HCT116 (cell line): ENCODE measurements at regions not wholly inside any gene's neighbourhood (a gene's known extent, or its start where the extent isn't known, plus 50 kb on each side); places are given as distances from the start of the nearest gene placed in this dataset.

ENCODE experiments used
- ATAC-seq: fragments of 200-7000 bp; cut with Tn5 transposase; 2 replicates; pipeline ENCODE4 v1.9.1; 2020; ENCODE audit warnings: mild to moderate bottlenecking, moderate library complexity
- BruUV-seq: library from RNA; stranded (reverse); fragments of 400-500 nt; replicated peaks from 2 replicates; lab custom pipeline; 2021; lab: Mats Ljungman, UMichigan
- CTCF ChIA-PET: fragments of 300-600 bp; sonication (Branson Sonifier 250); formaldehyde crosslinking; loops from one replicate; lab custom pipeline; 2021; ENCODE audit warnings: antibody characterized with exemption; lab: Charles Lee
- POLR2A ChIA-PET: fragments of 300-600, 350-600 bp; sonication (Branson Sonifier 250); formaldehyde crosslinking; loops from one replicate; lab custom pipeline; 2021; ENCODE audit warnings: antibody characterized with exemption; lab: Charles Lee
- RAD21 ChIA-PET, 2 experiments: fragments of 300-600 bp; sonication (Branson Sonifier 250); formaldehyde crosslinking; loops; one replicate each; lab custom pipeline; 2023; ENCODE audit warnings: low total read pairs in 2 of 2; ENCODE audit not compliant: uncharacterized antibody in 2 of 2, unreplicated experiment in 2 of 2, low non-redundant PET in 1 of 2; lab: Charles Lee
- DNase-seq: peaks from one replicate; pipeline ENCODE4 v3.0.0-alpha.2; 2010; ENCODE audit warnings: low read depth, low spot score
- H2AFZ ChIP-seq: fragments of 200-600 bp; shearing (Covaris generic), sonication (generic); 2 replicates; pipeline ENCODE4 v1.6.1; 2017; ENCODE audit warnings: low read depth, mixed run types, mixed read lengths, antibody characterized with exemption, low read length; ENCODE audit not compliant: poor library complexity, severe bottlenecking
- H3K27ac ChIP-seq: 2 replicates; pipeline ENCODE4 v1.5.1; 2012; ENCODE audit warnings: low read depth, low read length
- H3K27me3 ChIP-seq: fragments of 200-600 bp; sonication (generic); 2 replicates; pipeline ENCODE4 v1.6.1; 2016; ENCODE audit warnings: mixed run types, low read length, mixed read lengths; ENCODE audit not compliant: insufficient read depth
- H3K36me3 ChIP-seq, 2 experiments: fragments of 200-500 bp in 1 of 2; fragments of 200-600 bp in 1 of 2; sonication (Bioruptor generic) in 1 of 2; sonication (generic) in 1 of 2; 2 replicates each; pipeline versions ENCODE4 v1.5.1 to v1.6.1; 2014 to 2016; ENCODE audit warnings: low read length in 2 of 2, inconsistent platforms in 1 of 2, mixed read lengths in 1 of 2, mixed run types in 1 of 2; ENCODE audit not compliant: insufficient read depth in 2 of 2, control insufficient read depth in 1 of 2
- H3K4me1 ChIP-seq, 2 experiments: fragments of 200-600 bp in 1 of 2; sonication (generic) in 1 of 2; 2 replicates each; pipeline versions ENCODE4 v1.5.1 to v1.6.1; 2012 to 2017; ENCODE audit warnings: low read length in 2 of 2, inconsistent platforms in 1 of 2, mild to moderate bottlenecking in 1 of 2, mixed read lengths in 1 of 2, mixed run types in 1 of 2, moderate library complexity in 1 of 2; ENCODE audit not compliant: insufficient read depth in 2 of 2, control insufficient read depth in 1 of 2
- H3K4me2 ChIP-seq: fragments of 200-600 bp; sonication (generic); 2 replicates; pipeline ENCODE4 v1.6.1; 2017; ENCODE audit warnings: mixed run types, low read length, mixed read lengths
- H3K4me3 ChIP-seq, 2 experiments: fragments of 200-600 bp in 1 of 2; sonication (generic) in 1 of 2; replicated peaks in 1 of 2; 2 replicates each; pipeline ENCODE4 v1.5.1; 2011 to 2016; ENCODE audit warnings: low read length in 2 of 2, control low read depth in 1 of 2, low read depth in 1 of 2, mild to moderate bottlenecking in 1 of 2, mixed read lengths in 1 of 2, mixed run types in 1 of 2
- H3K79me2 ChIP-seq: fragments of 200-600 bp; sonication (generic); 2 replicates; pipeline ENCODE4 v1.6.1; 2017; ENCODE audit warnings: mild to moderate bottlenecking, mixed run types, low read length, moderate library complexity, mixed read lengths; ENCODE audit not compliant: insufficient read depth
- H3K9ac ChIP-seq: fragments of 200-600 bp; sonication (generic); 2 replicates; pipeline ENCODE4 v1.6.1; 2016; ENCODE audit warnings: low read length, mixed read lengths
- H3K9me2 ChIP-seq: fragments of 200-600 bp; sonication (generic), shearing (Covaris generic); 2 replicates; pipeline ENCODE4 v1.6.1; 2017; ENCODE audit warnings: mixed run types, mild to moderate bottlenecking, moderate library complexity; ENCODE audit not compliant: insufficient read depth
- H3K9me3 ChIP-seq, 2 experiments: fragments of 200-500 bp in 1 of 2; fragments of 200-600 bp in 1 of 2; sonication (Bioruptor generic) in 1 of 2; sonication (generic) in 1 of 2; 2 replicates each; pipeline ENCODE4 v1.6.1; 2014 to 2017; ENCODE audit warnings: low read length in 2 of 2, mixed read lengths in 2 of 2, inconsistent platforms in 1 of 2, low read depth in 1 of 2, mild to moderate bottlenecking in 1 of 2, mixed run types in 1 of 2, moderate library complexity in 1 of 2; ENCODE audit not compliant: control insufficient read depth in 1 of 2, insufficient read depth in 1 of 2
- H4K20me1 ChIP-seq: fragments of 200-600 bp; sonication (generic), shearing (Covaris generic); 2 replicates; pipeline ENCODE4 v1.6.1; 2017; ENCODE audit warnings: mixed run types, mild to moderate bottlenecking, moderate library complexity; ENCODE audit not compliant: insufficient read depth
- ATF3 ChIP-seq: IDR thresholded peaks from 2 replicates; pipeline ENCODE4 v1.6.1; 2012
- CBX3 ChIP-seq: IDR thresholded peaks from 2 replicates; pipeline ENCODE4 v1.6.1; 2012; ENCODE audit warnings: low read depth
- CEBPB ChIP-seq: IDR thresholded peaks from 2 replicates; pipeline ENCODE4 v1.6.1; 2012; ENCODE audit warnings: low read depth
- EGR1 ChIP-seq: IDR thresholded peaks from 2 replicates; pipeline ENCODE4 v1.6.1; 2012; ENCODE audit warnings: low read depth
- ELF1 ChIP-seq: IDR thresholded peaks from 2 replicates; pipeline ENCODE4 v1.6.1; 2012; ENCODE audit warnings: low read depth, borderline replicate concordance
- EZH2 ChIP-seq: fragments of 200-600 bp; sonication (generic); IDR thresholded peaks from 2 replicates; pipeline ENCODE4 v1.6.1; 2017; ENCODE audit warnings: antibody characterized with exemption, mixed run types
- EZH2phosphoT487 ChIP-seq: fragments of 200-600 bp; IDR thresholded peaks from 2 replicates; pipeline ENCODE4 v1.6.1; 2018; ENCODE audit warnings: antibody characterized with exemption, borderline replicate concordance
- FOSL1 ChIP-seq: IDR thresholded peaks from 2 replicates; pipeline ENCODE4 v1.6.1; 2012; ENCODE audit warnings: low read depth
- JUND ChIP-seq: IDR thresholded peaks from 2 replicates; pipeline ENCODE4 v1.6.1; 2012
- MAX ChIP-seq: IDR thresholded peaks from 2 replicates; pipeline ENCODE4 v1.6.1; 2012
- POLR2A ChIP-seq: IDR thresholded peaks from 2 replicates; pipeline ENCODE4 v1.7.0; 2011; ENCODE audit warnings: borderline replicate concordance; ENCODE audit not compliant: insufficient read depth, insufficient read length; ENCODE audit errors: extremely low read depth
- REST ChIP-seq: IDR thresholded peaks from 2 replicates; pipeline ENCODE4 v1.6.1; 2012; ENCODE audit warnings: low read depth
- SP1 ChIP-seq: IDR thresholded peaks from 2 replicates; pipeline ENCODE4 v1.6.1; 2012; ENCODE audit warnings: low read depth
- SRF ChIP-seq: IDR thresholded peaks from 2 replicates; pipeline ENCODE4 v1.6.1; 2012; ENCODE audit warnings: low read depth
- TCF7L2 ChIP-seq: IDR thresholded peaks from 2 replicates; pipeline ENCODE4 v1.7.0; 2011; ENCODE audit warnings: borderline replicate concordance, inconsistent platforms; ENCODE audit not compliant: insufficient read depth, insufficient read length; ENCODE audit errors: extremely low read depth
- YY1 ChIP-seq: IDR thresholded peaks from 2 replicates; pipeline ENCODE4 v1.6.1; 2011; ENCODE audit warnings: low read length, low read depth, moderate library complexity, mild to moderate bottlenecking; ENCODE audit not compliant: insufficient replicate concordance; ENCODE audit errors: extremely low read depth
- ZFX ChIP-seq: fragments of 450-650 bp; IDR thresholded peaks from 2 replicates; pipeline ENCODE4 v1.6.1; 2017
- ZNF274 ChIP-seq: fragments of 200-500 bp; sonication (Bioruptor generic); IDR thresholded peaks from 2 replicates; pipeline ENCODE4 v1.6.1; 2014; ENCODE audit warnings: mild to moderate bottlenecking, low read depth, low read length, inconsistent platforms
- intact Hi-C: fragments of 100-400 bp; cut with micrococcal nuclease; formaldehyde crosslinking; loops from 2 replicates; pipeline ENCODE4 v1.10.0; 2022
- TF ChIP-seq, protein P1 (sequence below): IDR thresholded peaks from 2 replicates; pipeline ENCODE4 v1.6.1; 2011; ENCODE audit warnings: mild to moderate bottlenecking, low read length, moderate library complexity; ENCODE audit not compliant: insufficient replicate concordance; ENCODE audit errors: extremely low read depth
- TF ChIP-seq, protein P2 (sequence below), 3 experiments: fragments of 200-600 bp in 1 of 3; sonication (generic) in 1 of 3; IDR thresholded peaks in 2 of 3; conservative IDR thresholded peaks in 1 of 3; 2 replicates each; pipeline ENCODE4 v1.5.1; 2012 to 2017; ENCODE audit warnings: low read depth in 2 of 3, low read length in 2 of 3, antibody characterized with exemption in 1 of 3, borderline replicate concordance in 1 of 3, control low read depth in 1 of 3, mild to moderate bottlenecking in 1 of 3, mixed read lengths in 1 of 3, mixed run types in 1 of 3, moderate library complexity in 1 of 3; ENCODE audit not compliant: insufficient read depth in 1 of 3

DNA sequence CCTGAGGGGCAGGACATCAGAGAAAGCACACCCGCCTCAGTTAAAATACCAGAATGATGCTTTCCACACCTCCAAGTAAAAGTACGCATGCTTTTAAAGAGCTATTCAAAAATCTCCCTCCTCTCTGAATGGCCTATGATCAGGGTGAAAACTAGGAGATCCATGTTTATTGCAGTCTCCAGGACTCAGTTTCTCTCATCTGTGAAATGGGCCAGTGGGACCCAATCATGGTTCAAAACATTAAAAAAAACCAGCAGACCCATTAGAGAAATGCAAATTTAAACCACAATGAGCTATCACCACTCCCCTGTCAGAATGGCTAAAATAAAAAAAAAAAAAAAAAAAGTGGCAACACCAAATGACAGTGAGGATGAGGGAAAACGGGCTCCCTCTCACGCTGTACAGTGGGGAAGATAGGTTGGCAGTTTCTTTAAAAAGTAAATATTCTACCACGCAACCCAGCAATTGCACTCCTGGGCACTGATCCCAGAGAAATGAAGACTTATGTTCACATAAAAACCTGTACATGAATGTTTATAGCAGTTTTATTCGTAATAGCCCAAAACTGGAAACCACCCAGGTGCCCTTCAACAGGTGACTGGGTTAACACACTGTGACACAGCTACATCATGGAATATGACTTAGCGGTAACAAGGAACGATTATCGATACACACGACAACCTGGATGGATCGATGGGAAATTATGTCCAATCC lies 242.7 kb downstream of the MN1 start:
- H3K9me2 ChIP-seq, result no peaks in the 10 kb centered on the region
- DNase-seq (no peak), ATAC-seq (no peak)
- H3K27me3 ChIP-seq, result peaks cover 4% of the 10 kb centered on the region; the same call in 1 of the 2 replicates
- H3K27ac ChIP-seq, result no peak overlapping the region
- no peaks in the 10 kb centered on the region for H3K79me2 ChIP-seq
- no peak overlapping the region for H2AFZ ChIP-seq
- POLR2A ChIA-PET, result no interaction called here
- intact Hi-C loops, result no loop called here
- CTCF ChIA-PET, result interaction anchor here (0.7 kb wide), 1 partner anchor 1769 kb away, joined by 3 read pairs; no protein-coding TSS in a partner anchor
- H3K36me3 ChIP-seq, result no peaks in the 10 kb centered on the region
- TF ChIP-seq ZFX (no peak), EZH2phosphoT487 (no peak), TCF7L2 (no peak), MAX (no peak), CBX3 (no peak), SRF (no peak), ATF3 (no peak), REST (no peak), SP1 (no peak), EGR1 (no peak), JUND (no peak), FOSL1 (no peak), EZH2 (no peak), CEBPB (no peak), ELF1 (no peak), ZNF274 (no peak), POLR2A (no peak), YY1 (no peak)
- TF ChIP-seq, protein P1, sequence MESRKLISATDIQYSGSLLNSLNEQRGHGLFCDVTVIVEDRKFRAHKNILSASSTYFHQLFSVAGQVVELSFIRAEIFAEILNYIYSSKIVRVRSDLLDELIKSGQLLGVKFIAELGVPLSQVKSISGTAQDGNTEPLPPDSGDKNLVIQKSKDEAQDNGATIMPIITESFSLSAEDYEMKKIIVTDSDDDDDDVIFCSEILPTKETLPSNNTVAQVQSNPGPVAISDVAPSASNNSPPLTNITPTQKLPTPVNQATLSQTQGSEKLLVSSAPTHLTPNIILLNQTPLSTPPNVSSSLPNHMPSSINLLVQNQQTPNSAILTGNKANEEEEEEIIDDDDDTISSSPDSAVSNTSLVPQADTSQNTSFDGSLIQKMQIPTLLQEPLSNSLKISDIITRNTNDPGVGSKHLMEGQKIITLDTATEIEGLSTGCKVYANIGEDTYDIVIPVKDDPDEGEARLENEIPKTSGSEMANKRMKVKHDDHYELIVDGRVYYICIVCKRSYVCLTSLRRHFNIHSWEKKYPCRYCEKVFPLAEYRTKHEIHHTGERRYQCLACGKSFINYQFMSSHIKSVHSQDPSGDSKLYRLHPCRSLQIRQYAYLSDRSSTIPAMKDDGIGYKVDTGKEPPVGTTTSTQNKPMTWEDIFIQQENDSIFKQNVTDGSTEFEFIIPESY, result no peak
- TF ChIP-seq, protein P2, sequence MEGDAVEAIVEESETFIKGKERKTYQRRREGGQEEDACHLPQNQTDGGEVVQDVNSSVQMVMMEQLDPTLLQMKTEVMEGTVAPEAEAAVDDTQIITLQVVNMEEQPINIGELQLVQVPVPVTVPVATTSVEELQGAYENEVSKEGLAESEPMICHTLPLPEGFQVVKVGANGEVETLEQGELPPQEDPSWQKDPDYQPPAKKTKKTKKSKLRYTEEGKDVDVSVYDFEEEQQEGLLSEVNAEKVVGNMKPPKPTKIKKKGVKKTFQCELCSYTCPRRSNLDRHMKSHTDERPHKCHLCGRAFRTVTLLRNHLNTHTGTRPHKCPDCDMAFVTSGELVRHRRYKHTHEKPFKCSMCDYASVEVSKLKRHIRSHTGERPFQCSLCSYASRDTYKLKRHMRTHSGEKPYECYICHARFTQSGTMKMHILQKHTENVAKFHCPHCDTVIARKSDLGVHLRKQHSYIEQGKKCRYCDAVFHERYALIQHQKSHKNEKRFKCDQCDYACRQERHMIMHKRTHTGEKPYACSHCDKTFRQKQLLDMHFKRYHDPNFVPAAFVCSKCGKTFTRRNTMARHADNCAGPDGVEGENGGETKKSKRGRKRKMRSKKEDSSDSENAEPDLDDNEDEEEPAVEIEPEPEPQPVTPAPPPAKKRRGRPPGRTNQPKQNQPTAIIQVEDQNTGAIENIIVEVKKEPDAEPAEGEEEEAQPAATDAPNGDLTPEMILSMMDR (IDR thresholded peaks at IDR 0.05 in 2 of 3, conservative IDR thresholded peaks at IDR 0.05 in 1 of 3; ENCODE audit: borderline replicate concordance in 1 of 3, insufficient read depth in 1 of 3, low read depth in 2 of 3, low read length in 2 of 3), result no peak
- H3K4me3 ChIP-seq, result no peak overlapping the region
- H3K9ac ChIP-seq, result no peak overlapping the region
- BruUV-seq, result no TSS peak
- no peaks in the 10 kb centered on the region; a peak in 1 of 4 replicates for H3K4me1 ChIP-seq
- no peaks in the 10 kb centered on the region for H4K20me1 ChIP-seq
- no peaks in the 10 kb centered on the region for H3K9me3 ChIP-seq
- RAD21 ChIA-PET, result no interaction called here
- no peak overlapping the region for H3K4me2 ChIP-seq
